ENCODE measurements at regions not wholly inside any gene's neighbourhood (a gene's known extent, or its start where the extent isn't known, plus 50 kb on each side); places are given as distances from the start of the nearest gene placed in this dataset.

DNA sequence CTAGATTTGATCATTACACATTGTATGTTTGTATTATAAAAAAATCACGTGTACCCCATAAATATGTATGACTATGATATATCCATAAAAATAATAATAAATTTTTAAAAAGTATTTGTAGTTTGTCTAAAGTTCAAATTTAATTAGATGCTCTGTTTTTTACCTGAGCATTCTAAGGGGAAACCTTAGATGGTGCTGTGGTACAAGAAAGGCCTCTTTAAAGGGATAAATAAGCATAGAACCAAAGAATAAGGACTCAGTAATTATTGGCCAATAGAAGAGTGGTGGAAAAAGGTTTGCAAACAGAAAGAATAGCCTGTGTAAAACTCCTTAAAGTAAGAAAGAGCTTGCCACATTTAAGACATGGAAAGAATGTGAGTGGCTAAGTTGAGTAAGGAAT, 580.1 kb upstream of the SEL1L start:
- TF ChIP-seq, protein P1, sequence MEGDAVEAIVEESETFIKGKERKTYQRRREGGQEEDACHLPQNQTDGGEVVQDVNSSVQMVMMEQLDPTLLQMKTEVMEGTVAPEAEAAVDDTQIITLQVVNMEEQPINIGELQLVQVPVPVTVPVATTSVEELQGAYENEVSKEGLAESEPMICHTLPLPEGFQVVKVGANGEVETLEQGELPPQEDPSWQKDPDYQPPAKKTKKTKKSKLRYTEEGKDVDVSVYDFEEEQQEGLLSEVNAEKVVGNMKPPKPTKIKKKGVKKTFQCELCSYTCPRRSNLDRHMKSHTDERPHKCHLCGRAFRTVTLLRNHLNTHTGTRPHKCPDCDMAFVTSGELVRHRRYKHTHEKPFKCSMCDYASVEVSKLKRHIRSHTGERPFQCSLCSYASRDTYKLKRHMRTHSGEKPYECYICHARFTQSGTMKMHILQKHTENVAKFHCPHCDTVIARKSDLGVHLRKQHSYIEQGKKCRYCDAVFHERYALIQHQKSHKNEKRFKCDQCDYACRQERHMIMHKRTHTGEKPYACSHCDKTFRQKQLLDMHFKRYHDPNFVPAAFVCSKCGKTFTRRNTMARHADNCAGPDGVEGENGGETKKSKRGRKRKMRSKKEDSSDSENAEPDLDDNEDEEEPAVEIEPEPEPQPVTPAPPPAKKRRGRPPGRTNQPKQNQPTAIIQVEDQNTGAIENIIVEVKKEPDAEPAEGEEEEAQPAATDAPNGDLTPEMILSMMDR (IDR thresholded peaks at IDR 0.05) = no peak
- TF ChIP-seq POLR2A (IDR thresholded peaks at IDR 0.05) (no peak), EP300 (IDR thresholded peaks at IDR 0.05) (no peak), POLR2AphosphoS5 (IDR thresholded peaks at IDR 0.05) (no peak)

All from sigmoid colon (tissue), 4 donors.